ENCODE measurements at regions not wholly inside any gene's neighbourhood (a gene's known extent, or its start where the extent isn't known, plus 50 kb on each side); places are given as distances from the start of the nearest gene placed in this dataset.

DNA sequence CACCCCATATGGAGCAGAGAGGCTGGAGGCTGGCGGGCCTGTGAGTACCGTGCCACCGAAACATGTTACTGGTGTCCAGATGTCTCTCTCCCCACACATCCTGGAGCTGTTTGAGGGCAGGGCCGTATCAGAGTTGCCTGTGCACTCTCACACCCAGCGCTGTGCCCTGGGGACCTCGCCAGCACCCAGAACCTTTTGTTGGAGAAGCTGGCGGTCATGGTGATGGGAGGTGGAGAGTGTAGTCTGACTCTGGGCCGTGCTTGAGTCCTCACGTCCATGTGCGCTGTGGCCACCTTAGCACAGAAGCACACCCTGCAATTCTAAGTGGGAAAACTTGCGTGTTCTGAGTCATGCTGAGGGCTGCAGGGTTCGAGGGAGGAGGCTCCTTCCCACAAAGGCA lies 259.2 kb downstream of the NDUFA10 start:
- no peak for TF ChIP-seq EZH2 (IDR thresholded peaks at IDR 0.05)
- TF ChIP-seq, protein P1, sequence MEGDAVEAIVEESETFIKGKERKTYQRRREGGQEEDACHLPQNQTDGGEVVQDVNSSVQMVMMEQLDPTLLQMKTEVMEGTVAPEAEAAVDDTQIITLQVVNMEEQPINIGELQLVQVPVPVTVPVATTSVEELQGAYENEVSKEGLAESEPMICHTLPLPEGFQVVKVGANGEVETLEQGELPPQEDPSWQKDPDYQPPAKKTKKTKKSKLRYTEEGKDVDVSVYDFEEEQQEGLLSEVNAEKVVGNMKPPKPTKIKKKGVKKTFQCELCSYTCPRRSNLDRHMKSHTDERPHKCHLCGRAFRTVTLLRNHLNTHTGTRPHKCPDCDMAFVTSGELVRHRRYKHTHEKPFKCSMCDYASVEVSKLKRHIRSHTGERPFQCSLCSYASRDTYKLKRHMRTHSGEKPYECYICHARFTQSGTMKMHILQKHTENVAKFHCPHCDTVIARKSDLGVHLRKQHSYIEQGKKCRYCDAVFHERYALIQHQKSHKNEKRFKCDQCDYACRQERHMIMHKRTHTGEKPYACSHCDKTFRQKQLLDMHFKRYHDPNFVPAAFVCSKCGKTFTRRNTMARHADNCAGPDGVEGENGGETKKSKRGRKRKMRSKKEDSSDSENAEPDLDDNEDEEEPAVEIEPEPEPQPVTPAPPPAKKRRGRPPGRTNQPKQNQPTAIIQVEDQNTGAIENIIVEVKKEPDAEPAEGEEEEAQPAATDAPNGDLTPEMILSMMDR (IDR thresholded peaks at IDR 0.05) = no peak

Measured in neural progenitor cell (in vitro differentiated cells).